ENCODE measurements at regions not wholly inside any gene's neighbourhood (a gene's known extent, or its start where the extent isn't known, plus 50 kb on each side); places are given as distances from the start of the nearest gene placed in this dataset.

- H3K27ac Mint-ChIP-seq, result no peak overlapping the region
- H3K9me3 Mint-ChIP-seq, result no peaks in the 10 kb centered on the region; the same call in 1 of the 2 replicates
- no peaks in the 10 kb centered on the region for H3K36me3 Mint-ChIP-seq (ENCODE audit: low read depth)
- DNase-seq, result no peak
- no peaks in the 10 kb centered on the region for H3K4me1 Mint-ChIP-seq (ENCODE audit: low read depth)
- TF ChIP-seq, protein P1, sequence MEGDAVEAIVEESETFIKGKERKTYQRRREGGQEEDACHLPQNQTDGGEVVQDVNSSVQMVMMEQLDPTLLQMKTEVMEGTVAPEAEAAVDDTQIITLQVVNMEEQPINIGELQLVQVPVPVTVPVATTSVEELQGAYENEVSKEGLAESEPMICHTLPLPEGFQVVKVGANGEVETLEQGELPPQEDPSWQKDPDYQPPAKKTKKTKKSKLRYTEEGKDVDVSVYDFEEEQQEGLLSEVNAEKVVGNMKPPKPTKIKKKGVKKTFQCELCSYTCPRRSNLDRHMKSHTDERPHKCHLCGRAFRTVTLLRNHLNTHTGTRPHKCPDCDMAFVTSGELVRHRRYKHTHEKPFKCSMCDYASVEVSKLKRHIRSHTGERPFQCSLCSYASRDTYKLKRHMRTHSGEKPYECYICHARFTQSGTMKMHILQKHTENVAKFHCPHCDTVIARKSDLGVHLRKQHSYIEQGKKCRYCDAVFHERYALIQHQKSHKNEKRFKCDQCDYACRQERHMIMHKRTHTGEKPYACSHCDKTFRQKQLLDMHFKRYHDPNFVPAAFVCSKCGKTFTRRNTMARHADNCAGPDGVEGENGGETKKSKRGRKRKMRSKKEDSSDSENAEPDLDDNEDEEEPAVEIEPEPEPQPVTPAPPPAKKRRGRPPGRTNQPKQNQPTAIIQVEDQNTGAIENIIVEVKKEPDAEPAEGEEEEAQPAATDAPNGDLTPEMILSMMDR (IDR thresholded peaks at IDR 0.05), result no peak
- no peak overlapping the region for H3K4me3 Mint-ChIP-seq
- H3K27me3 Mint-ChIP-seq (ENCODE audit: insufficient read depth), result no peaks in the 10 kb centered on the region
Measured at GRCh38 chr11:95650276-95650675, 139.3 kb downstream of the FAM76B start.

- no peaks in the 10 kb centered on the region for H3K36me3 Mint-ChIP-seq (ENCODE audit: low read depth)
- no peaks in the 10 kb centered on the region; the same call in 1 of the 2 replicates for H3K9me3 Mint-ChIP-seq
- H3K27me3 Mint-ChIP-seq (ENCODE audit: insufficient read depth), result no peaks in the 10 kb centered on the region
- no peak overlapping the region for H3K4me3 Mint-ChIP-seq
- no peak for DNase-seq
- no peak overlapping the region for H3K27ac Mint-ChIP-seq
- no peaks in the 10 kb centered on the region for H3K4me1 Mint-ChIP-seq (ENCODE audit: low read depth)
- TF ChIP-seq, protein P1 (IDR thresholded peaks at IDR 0.05), result no peak
Measured at GRCh38 chr11:95647871-95648270, 141.7 kb downstream of the FAM76B start.

DNA sequence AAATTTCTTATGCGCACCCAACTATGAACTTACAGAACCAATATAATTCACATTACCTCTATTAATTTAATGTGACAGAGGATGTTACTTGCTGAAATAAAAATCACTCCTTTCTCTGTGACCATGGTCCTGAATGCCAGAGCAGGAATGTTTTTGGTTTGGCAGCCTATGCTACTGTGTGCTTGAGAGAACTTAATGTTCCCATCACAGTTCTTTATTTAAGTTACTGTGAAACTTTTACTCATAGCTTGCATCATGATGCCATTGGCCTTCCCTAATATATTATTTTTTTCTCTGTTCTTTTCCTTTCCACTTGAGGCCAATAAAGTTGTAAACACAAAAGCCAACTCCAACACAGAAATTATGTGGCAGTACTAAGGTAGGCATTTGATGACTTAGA, 142.2 kb downstream of the FAM76B start:
- H3K36me3 Mint-ChIP-seq (ENCODE audit: low read depth), result no peaks in the 10 kb centered on the region

GRCh38 chr11:95641495-95641894, 148.1 kb downstream of the FAM76B start:
- H3K4me3 Mint-ChIP-seq, result no peak overlapping the region
- TF ChIP-seq, protein P1 (IDR thresholded peaks at IDR 0.05), result no peak
- no peak for DNase-seq
- H3K27me3 Mint-ChIP-seq (ENCODE audit: insufficient read depth), result no peaks in the 10 kb centered on the region; the same call in 1 of the 2 replicates
- H3K9me3 Mint-ChIP-seq, result no peaks in the 10 kb centered on the region; the same call in 1 of the 2 replicates
- H3K36me3 Mint-ChIP-seq (ENCODE audit: low read depth), result no peaks in the 10 kb centered on the region
- no peak overlapping the region for H3K27ac Mint-ChIP-seq
- H3K4me1 Mint-ChIP-seq (ENCODE audit: low read depth), result no peaks in the 10 kb centered on the region

More for the DNA sequence above, 142.2 kb downstream of the FAM76B start:
- TF ChIP-seq, protein P1 (IDR thresholded peaks at IDR 0.05), result no peak
- H3K27me3 Mint-ChIP-seq (ENCODE audit: insufficient read depth), result no peaks in the 10 kb centered on the region
- no peaks in the 10 kb centered on the region; the same call in 1 of the 2 replicates for H3K9me3 Mint-ChIP-seq
- no peak for DNase-seq
- no peak overlapping the region for H3K27ac Mint-ChIP-seq
- no peaks in the 10 kb centered on the region for H3K4me1 Mint-ChIP-seq (ENCODE audit: low read depth)
- H3K4me3 Mint-ChIP-seq, result no peak overlapping the region

DNA sequence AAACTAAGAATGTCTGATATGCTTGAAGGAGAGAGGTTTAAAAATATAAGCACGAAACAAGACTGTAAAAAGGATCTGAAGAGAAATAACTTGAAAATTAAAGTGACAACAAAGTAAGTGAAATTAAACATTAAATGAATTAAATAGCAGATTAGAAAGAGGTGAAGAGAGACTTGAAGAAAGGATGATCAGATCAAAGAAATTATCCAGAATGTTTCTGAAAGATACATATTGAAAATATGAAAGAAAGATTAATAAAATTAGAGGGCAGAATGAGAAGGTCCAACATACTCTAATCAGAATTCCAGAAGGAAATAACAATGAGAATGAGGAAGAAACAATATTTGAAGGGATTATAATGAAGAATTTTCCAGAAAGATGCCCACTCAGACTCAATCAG, 151.1 kb downstream of the FAM76B start:
- H3K9me3 Mint-ChIP-seq, result no peaks in the 10 kb centered on the region
- TF ChIP-seq, protein P1 (IDR thresholded peaks at IDR 0.05), result no peak
- no peak for DNase-seq
- H3K4me3 Mint-ChIP-seq, result no peak overlapping the region
- no peaks in the 10 kb centered on the region for H3K4me1 Mint-ChIP-seq (ENCODE audit: low read depth)
- H3K36me3 Mint-ChIP-seq (ENCODE audit: low read depth), result no peaks in the 10 kb centered on the region
- H3K27me3 Mint-ChIP-seq (ENCODE audit: insufficient read depth), result no peaks in the 10 kb centered on the region; the same call in 1 of the 2 replicates
- H3K27ac Mint-ChIP-seq, result no peak overlapping the region

Data from HFFc6 (cell line).